Adrenal gland (tissue), 5 donors: ENCODE measurements at regions not wholly inside any gene's neighbourhood (a gene's known extent, or its start where the extent isn't known, plus 50 kb on each side); places are given as distances from the start of the nearest gene placed in this dataset.

Source experiments
- CTCF ChIP-seq, 6 experiments: fragments of 450-650 bp in 4 of 6; fragments of 200-600 bp in 2 of 6; sonication (generic) in 1 of 6; IDR thresholded peaks; 1 replicate in 5 of 6; 2 replicates in 1 of 6; pipeline versions ENCODE4 v1.5.1 to v1.8.0; 2016 to 2021; ENCODE audit warnings: antibody characterized with exemption in 6 of 6, mild to moderate bottlenecking in 2 of 6, moderate library complexity in 1 of 6
- POLR2A ChIP-seq, 2 donors: fragments of 450-650 bp; IDR thresholded peaks; one replicate each; pipeline ENCODE4 v1.6.1; 2017; ENCODE audit warnings: antibody characterized with exemption in 2 of 2, mild to moderate bottlenecking in 2 of 2, moderate library complexity in 1 of 2
- donor health status: DM: no; HTN: no; CAD: no.

GRCh38 chr3:99434190-99434589 lies 204.2 kb upstream of the COL8A1 start:
- no peak for TF ChIP-seq POLR2A (IDR thresholded peaks at IDR 0.05)
- no peak for TF ChIP-seq CTCF (IDR thresholded peaks at IDR 0.05)
